DND-41 (cell line): ENCODE measurements at regions not wholly inside any gene's neighbourhood (a gene's known extent, or its start where the extent isn't known, plus 50 kb on each side); places are given as distances from the start of the nearest gene placed in this dataset.

Source experiments
- CTCF ChIP-seq: IDR thresholded peaks from 2 replicates; pipeline ENCODE4 v1.5.1; 2012; ENCODE audit warnings: borderline replicate concordance, low read length, moderate library complexity, mild to moderate bottlenecking; ENCODE audit not compliant: poor library complexity, severe bottlenecking; ENCODE audit errors: extremely low read depth
- EZH2 ChIP-seq: IDR thresholded peaks from 3 replicates; pipeline ENCODE4 v1.6.1; 2012; ENCODE audit warnings: borderline replicate concordance, low read depth, mild to moderate bottlenecking, moderate library complexity, low read length, inconsistent platforms; ENCODE audit not compliant: severe bottlenecking

GRCh38 chr18:40949114-40949950 lies 1005.7 kb upstream of the PIK3C3 start:
- no peak for TF ChIP-seq CTCF
- TF ChIP-seq EZH2: no peak
